ENCODE measurements at regions not wholly inside any gene's neighbourhood (a gene's known extent, or its start where the extent isn't known, plus 50 kb on each side); places are given as distances from the start of the nearest gene placed in this dataset.

GRCh38 chr2:204282081-204282480 lies 263.2 kb upstream of the PARD3B start:
- no peak for TF ChIP-seq EZH2 (IDR thresholded peaks at IDR 0.05; ENCODE audit: borderline replicate concordance)
- no peak for TF ChIP-seq CTCF (IDR thresholded peaks at IDR 0.05; ENCODE audit: poor library complexity)
- no peak for TF ChIP-seq EZH2phosphoT487 (IDR thresholded peaks at IDR 0.05; ENCODE audit: low read depth, severe bottlenecking, unreplicated experiment)
